IMR-90 (cell line): ENCODE measurements at regions not wholly inside any gene's neighbourhood (a gene's known extent, or its start where the extent isn't known, plus 50 kb on each side); places are given as distances from the start of the nearest gene placed in this dataset.

Experiments
- ATAC-seq: fragments of 200-7000 bp; cut with Tn5 transposase; 2 replicates; pipeline ENCODE4 v1.9.1; 2020; ENCODE audit warnings: low read depth, mild to moderate bottlenecking, moderate library complexity
- BruUV-seq: library from RNA; stranded (reverse); fragments of 400-500 nt; replicated peaks from 2 replicates; lab custom pipeline; 2021; lab: Mats Ljungman, UMichigan
- CTCF ChIA-PET: fragments of 300-600 bp; formaldehyde crosslinking; extraction: SDS; loops from one replicate; lab custom pipeline; 2021; ENCODE audit warnings: antibody characterized with exemption; lab: Yijun Ruan, JAX
- POLR2A ChIA-PET: fragments of 300-600 bp; sonication (Branson Sonifier 250); formaldehyde crosslinking; loops from one replicate; lab custom pipeline; 2022; ENCODE audit warnings: antibody characterized with exemption; ENCODE audit not compliant: unreplicated experiment; lab: Charles Lee
- DNase-seq: peaks from one replicate; pipeline ENCODE4 v3.0.0; 2013
- H2AFZ ChIP-seq: replicated peaks from 2 replicates; pipeline ENCODE3; 2013; ENCODE audit warnings: low read length, mild to moderate bottlenecking; ENCODE audit not compliant: poor library complexity
- H2AK5ac ChIP-seq: 2 replicates; pipeline ENCODE4 v1.6.1; 2013; ENCODE audit warnings: low read depth, low read length, inconsistent platforms
- H2AK9ac ChIP-seq: replicated peaks from 2 replicates; pipeline ENCODE3; 2013; ENCODE audit warnings: mild to moderate bottlenecking, low read depth, low read length, moderate library complexity; ENCODE audit not compliant: poor library complexity
- H2BK120ac ChIP-seq: 2 replicates; pipeline ENCODE4 v1.6.1; 2013; ENCODE audit warnings: low read depth, low read length, inconsistent platforms
- H2BK15ac ChIP-seq: 3 replicates; pipeline ENCODE4 v1.6.1; 2013; ENCODE audit warnings: low read depth, low read length, inconsistent platforms
- H2BK20ac ChIP-seq: 2 replicates; pipeline ENCODE4 v1.6.1; 2013; ENCODE audit warnings: low read depth, mild to moderate bottlenecking, inconsistent platforms, low read length, moderate library complexity
- H2BK5ac ChIP-seq: 2 replicates; pipeline ENCODE4 v1.6.1; 2013; ENCODE audit warnings: mild to moderate bottlenecking, low read depth, low read length, inconsistent platforms; ENCODE audit not compliant: poor library complexity, severe bottlenecking
- H3K14ac ChIP-seq: replicated peaks from 2 replicates; pipeline ENCODE4 v1.6.1; 2013; ENCODE audit warnings: low read depth, low read length, inconsistent platforms
- H3K18ac ChIP-seq: 2 replicates; pipeline ENCODE4 v1.6.1; 2013; ENCODE audit warnings: low read depth, low read length, control low read depth
- H3K23ac ChIP-seq: 2 replicates; pipeline ENCODE4 v1.6.1; 2013; ENCODE audit warnings: low read depth, low read length, inconsistent platforms
- H3K27ac ChIP-seq: 2 replicates; pipeline ENCODE4 v1.5.1; 2013; ENCODE audit warnings: mild to moderate bottlenecking, control low read depth, low read length; ENCODE audit not compliant: insufficient read depth
- H3K27me3 ChIP-seq: 2 replicates; pipeline ENCODE4 v1.6.1; 2013; ENCODE audit warnings: low read length; ENCODE audit not compliant: control insufficient read depth, insufficient read depth
- H3K36me3 ChIP-seq: 2 replicates; pipeline ENCODE4 v1.6.1; 2013; ENCODE audit warnings: low read length, mixed read lengths; ENCODE audit not compliant: control insufficient read depth, insufficient read depth
- H3K4ac ChIP-seq: 2 replicates; pipeline ENCODE4 v1.6.1; 2013; ENCODE audit warnings: low read depth, low read length, inconsistent platforms
- H3K4me1 ChIP-seq: 2 replicates; pipeline ENCODE4 v1.6.1; 2013; ENCODE audit warnings: low read length, mixed read lengths; ENCODE audit not compliant: control insufficient read depth, insufficient read depth
- H3K4me2 ChIP-seq: 2 replicates; pipeline ENCODE4 v1.6.1; 2013; ENCODE audit warnings: low read depth, mild to moderate bottlenecking, control low read depth, low read length, moderate library complexity
- H3K4me3 ChIP-seq: 2 replicates; pipeline ENCODE4 v1.5.1; 2013; ENCODE audit warnings: low read depth, mild to moderate bottlenecking, control low read depth, low read length, moderate library complexity; ENCODE audit not compliant: insufficient read depth
- H3K56ac ChIP-seq: 2 replicates; pipeline ENCODE4 v1.6.1; 2013; ENCODE audit warnings: low read length, inconsistent platforms; ENCODE audit not compliant: insufficient read depth; ENCODE audit errors: extremely low read depth
- H3K79me1 ChIP-seq, 2 experiments: 2 replicates each; pipeline ENCODE4 v1.6.1; 2013; ENCODE audit warnings: low read length in 2 of 2, inconsistent platforms in 1 of 2, low read depth in 1 of 2
- H3K9ac ChIP-seq: 2 replicates; pipeline ENCODE4 v1.6.1; 2013; ENCODE audit warnings: low read depth, low read length, control low read depth
- H3K9me1 ChIP-seq: 2 replicates; pipeline ENCODE4 v1.6.1; 2013; ENCODE audit warnings: low read length, inconsistent platforms; ENCODE audit not compliant: insufficient read depth
- H3K9me3 ChIP-seq: 2 replicates; pipeline ENCODE4 v1.6.1; 2013; ENCODE audit warnings: low read length; ENCODE audit not compliant: control insufficient read depth, insufficient read depth
- H4K20me1 ChIP-seq: 2 replicates; pipeline ENCODE4 v1.6.1; 2013; ENCODE audit warnings: low read length, inconsistent platforms; ENCODE audit not compliant: insufficient read depth
- H4K5ac ChIP-seq: 2 replicates; pipeline ENCODE4 v1.6.1; 2013; ENCODE audit warnings: mild to moderate bottlenecking, low read depth, low read length, control low read depth
- H4K8ac ChIP-seq, 2 experiments: 2 replicates each; pipeline ENCODE4 v1.6.1; 2013; ENCODE audit warnings: low read depth in 2 of 2, low read length in 2 of 2, control low read depth in 1 of 2, inconsistent platforms in 1 of 2
- H4K91ac ChIP-seq: 2 replicates; pipeline ENCODE4 v1.6.1; 2013; ENCODE audit warnings: low read depth, low read length, inconsistent platforms; ENCODE audit not compliant: insufficient read depth
- BHLHE40 ChIP-seq: fragments of 150-350 bp; IDR thresholded peaks from 2 replicates; pipeline ENCODE4 v1.6.1; 2016; ENCODE audit warnings: mild to moderate bottlenecking, low read depth, low read length
- CEBPB ChIP-seq: IDR thresholded peaks from 2 replicates; pipeline ENCODE4 v1.6.1; 2012; ENCODE audit warnings: low read depth, low read length, improper control_type of control experiment
- FOS ChIP-seq: fragments of 150-350 bp; IDR thresholded peaks from 2 replicates; pipeline ENCODE4 v1.6.1; 2016; ENCODE audit warnings: low read depth, low read length
- MAFK ChIP-seq: IDR thresholded peaks from 2 replicates; pipeline ENCODE4 v1.6.1; 2012; ENCODE audit warnings: low read depth, low read length, improper control_type of control experiment
- MAZ ChIP-seq: IDR thresholded peaks from 2 replicates; pipeline ENCODE4 v1.6.1; 2012; ENCODE audit warnings: low read depth, mild to moderate bottlenecking, low read length, improper control_type of control experiment, moderate library complexity, borderline replicate concordance
- MXI1 ChIP-seq: IDR thresholded peaks from 2 replicates; pipeline ENCODE4 v1.6.1; 2012; ENCODE audit warnings: low read depth, mild to moderate bottlenecking, low read length, moderate library complexity, borderline replicate concordance
- NFE2L2 ChIP-seq: fragments of 150-350 bp; IDR thresholded peaks from 2 replicates; pipeline ENCODE4 v1.6.1; 2016; ENCODE audit warnings: low read depth, mild to moderate bottlenecking, low read length
- POLR2A ChIP-seq: IDR thresholded peaks from 2 replicates; pipeline ENCODE4 v1.6.1; 2012; ENCODE audit warnings: mild to moderate bottlenecking, low read depth, low read length
- RAD21 ChIP-seq: IDR thresholded peaks from 2 replicates; pipeline ENCODE4 v1.6.1; 2012; ENCODE audit warnings: low read length, improper control_type of control experiment
- RCOR1 ChIP-seq: IDR thresholded peaks from 2 replicates; pipeline ENCODE4 v1.6.1; 2012; ENCODE audit warnings: mild to moderate bottlenecking, low read length, improper control_type of control experiment; ENCODE audit not compliant: insufficient replicate concordance
- RFX5 ChIP-seq: IDR thresholded peaks from 2 replicates; pipeline ENCODE4 v1.8.0; 2012; ENCODE audit warnings: low read depth, mild to moderate bottlenecking, low read length, moderate library complexity
- SMC3 ChIP-seq: fragments of 150-350 bp; IDR thresholded peaks from 2 replicates; pipeline ENCODE4 v1.6.1; 2016; ENCODE audit warnings: low read depth, mild to moderate bottlenecking, antibody characterized with exemption, low read length, moderate library complexity
- USF2 ChIP-seq: fragments of 150-350 bp; IDR thresholded peaks from 2 replicates; pipeline ENCODE4 v1.6.1; 2017; ENCODE audit warnings: mild to moderate bottlenecking, antibody characterized with exemption, low read length, low read depth
- WGBS, 2 experiments: methylation state at CpG; one replicate each; pipeline versions ENCODE4 v1.1.5 to v1.1.7; 2013; ENCODE audit warnings: missing lambda C conversion rate in 2 of 2; ENCODE audit not compliant: insufficient read length in 1 of 2; ENCODE audit errors: extremely low coverage in 2 of 2; 5-methylcytosine and 5-hydroxymethylcytosine counted together
- dilution Hi-C: fragments of 300-500 bp; cut with HindIII; formaldehyde crosslinking; loops from one replicate; pipeline ENCODE4 v1.14.3; 2018; ENCODE audit warnings: low sequenced_read_pairs; ENCODE audit not compliant: unreplicated experiment
- in situ Hi-C: fragments of 300-500 bp; cut with MboI; formaldehyde crosslinking; loops from 3 replicates; pipeline ENCODE4 v1.14.3; 2019; ENCODE audit warnings: low sequenced_read_pairs, inconsistent platforms, mixed read lengths
- intact Hi-C: fragments of 100-400 bp; cut with micrococcal nuclease; formaldehyde crosslinking; loops from 2 replicates; pipeline ENCODE4 v1.10.0; 2022
- TF ChIP-seq, protein P1 (sequence below): fragments of 150-350 bp; IDR thresholded peaks from 2 replicates; pipeline ENCODE4 v1.6.1; 2016; ENCODE audit warnings: low read depth, mild to moderate bottlenecking, low read length, moderate library complexity, borderline replicate concordance
- TF ChIP-seq, protein P2 (sequence below): conservative IDR thresholded peaks from 2 replicates; pipeline ENCODE4 v1.5.1; 2012; ENCODE audit warnings: mild to moderate bottlenecking, low read depth, low read length, improper control_type of control experiment

- no peak overlapping the region for H3K23ac ChIP-seq
- H3K18ac ChIP-seq: no peak overlapping the region
- H2AK9ac ChIP-seq: no peak overlapping the region
- H3K9me1 ChIP-seq: no peaks in the 10 kb centered on the region
- TF ChIP-seq RAD21 (no peak), RFX5 (no peak), BHLHE40 (no peak), MXI1 (no peak), CEBPB (no peak), SMC3 (no peak), POLR2A (no peak), USF2 (no peak), MAFK (no peak), MAZ (no peak), FOS (no peak), NFE2L2 (no peak), RCOR1 (no peak)
- TF ChIP-seq, protein P1, sequence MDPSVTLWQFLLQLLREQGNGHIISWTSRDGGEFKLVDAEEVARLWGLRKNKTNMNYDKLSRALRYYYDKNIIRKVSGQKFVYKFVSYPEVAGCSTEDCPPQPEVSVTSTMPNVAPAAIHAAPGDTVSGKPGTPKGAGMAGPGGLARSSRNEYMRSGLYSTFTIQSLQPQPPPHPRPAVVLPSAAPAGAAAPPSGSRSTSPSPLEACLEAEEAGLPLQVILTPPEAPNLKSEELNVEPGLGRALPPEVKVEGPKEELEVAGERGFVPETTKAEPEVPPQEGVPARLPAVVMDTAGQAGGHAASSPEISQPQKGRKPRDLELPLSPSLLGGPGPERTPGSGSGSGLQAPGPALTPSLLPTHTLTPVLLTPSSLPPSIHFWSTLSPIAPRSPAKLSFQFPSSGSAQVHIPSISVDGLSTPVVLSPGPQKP: no peak
- TF ChIP-seq, protein P2, sequence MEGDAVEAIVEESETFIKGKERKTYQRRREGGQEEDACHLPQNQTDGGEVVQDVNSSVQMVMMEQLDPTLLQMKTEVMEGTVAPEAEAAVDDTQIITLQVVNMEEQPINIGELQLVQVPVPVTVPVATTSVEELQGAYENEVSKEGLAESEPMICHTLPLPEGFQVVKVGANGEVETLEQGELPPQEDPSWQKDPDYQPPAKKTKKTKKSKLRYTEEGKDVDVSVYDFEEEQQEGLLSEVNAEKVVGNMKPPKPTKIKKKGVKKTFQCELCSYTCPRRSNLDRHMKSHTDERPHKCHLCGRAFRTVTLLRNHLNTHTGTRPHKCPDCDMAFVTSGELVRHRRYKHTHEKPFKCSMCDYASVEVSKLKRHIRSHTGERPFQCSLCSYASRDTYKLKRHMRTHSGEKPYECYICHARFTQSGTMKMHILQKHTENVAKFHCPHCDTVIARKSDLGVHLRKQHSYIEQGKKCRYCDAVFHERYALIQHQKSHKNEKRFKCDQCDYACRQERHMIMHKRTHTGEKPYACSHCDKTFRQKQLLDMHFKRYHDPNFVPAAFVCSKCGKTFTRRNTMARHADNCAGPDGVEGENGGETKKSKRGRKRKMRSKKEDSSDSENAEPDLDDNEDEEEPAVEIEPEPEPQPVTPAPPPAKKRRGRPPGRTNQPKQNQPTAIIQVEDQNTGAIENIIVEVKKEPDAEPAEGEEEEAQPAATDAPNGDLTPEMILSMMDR: no peak
- ATAC-seq (no peak), DNase-seq (no peak)
- no peak overlapping the region for H4K8ac ChIP-seq
- H3K4me1 ChIP-seq: no peaks in the 10 kb centered on the region
- H3K79me1 ChIP-seq: no peaks in the 10 kb centered on the region
- ChIA-PET CTCF (no interaction called here), POLR2A (no interaction called here)
- no peak overlapping the region for H2BK15ac ChIP-seq
- no peak overlapping the region for H3K4me3 ChIP-seq
- H3K4ac ChIP-seq: no peak overlapping the region
- no peak overlapping the region for H3K14ac ChIP-seq
- H3K56ac ChIP-seq: no peak overlapping the region
- BruUV-seq: no TSS peak
- no peak overlapping the region for H2AFZ ChIP-seq
- H2AK5ac ChIP-seq: no peak overlapping the region
- WGBS, 2 experiments: 88% methylated on average over 1 of the region's 4 CpGs; no CpG with 5 or more reads in 1 of the 2 experiments
- no peaks in the 10 kb centered on the region for H4K20me1 ChIP-seq
- dilution Hi-C loops: no loop called here
- H3K9me3 ChIP-seq: no peaks in the 10 kb centered on the region
- no peak overlapping the region for H4K5ac ChIP-seq
- no peak overlapping the region for H3K27ac ChIP-seq
- H3K27me3 ChIP-seq: no peaks in the 10 kb centered on the region
- H3K4me2 ChIP-seq: no peak overlapping the region
- H3K9ac ChIP-seq: no peak overlapping the region
- no peak overlapping the region for H2BK120ac ChIP-seq
- in situ Hi-C loops: no loop called here
- no peak overlapping the region for H4K91ac ChIP-seq
- intact Hi-C loops: no loop called here
- H2BK5ac ChIP-seq: no peak overlapping the region
- no peaks in the 10 kb centered on the region for H3K36me3 ChIP-seq
- H2BK20ac ChIP-seq: no peak overlapping the region
These were observed 1165.7 kb upstream of the PIK3C3 start for GRCh38 chr18:40789286-40789685.
